ENCODE measurements at regions not wholly inside any gene's neighbourhood (a gene's known extent, or its start where the extent isn't known, plus 50 kb on each side); places are given as distances from the start of the nearest gene placed in this dataset.

- TF ChIP-seq ZFX (IDR thresholded peaks at IDR 0.05; ENCODE audit: borderline replicate concordance), result no peak
- TF ChIP-seq CTCF (IDR thresholded peaks at IDR 0.05), result no peak
- H3K27ac ChIP-seq, result no peak overlapping the region
Measured at GRCh38 chr1:227433663-227434341, 115.5 kb upstream of the CDC42BPA start.

- H3K27ac ChIP-seq, result no peak overlapping the region
- TF ChIP-seq ZFX (IDR thresholded peaks at IDR 0.05; ENCODE audit: borderline replicate concordance) (no peak), CTCF (IDR thresholded peaks at IDR 0.05) (no peak)
Measured at GRCh38 chr1:227432981-227433380, 114.7 kb upstream of the CDC42BPA start.

GRCh38 chr1:227432181-227432535 is 113.9 kb upstream of the CDC42BPA start:
- no peak overlapping the region for H3K27ac ChIP-seq
- TF ChIP-seq CTCF (IDR thresholded peaks at IDR 0.05), result no peak
- TF ChIP-seq ZFX (IDR thresholded peaks at IDR 0.05; ENCODE audit: borderline replicate concordance), result no peak

- TF ChIP-seq CTCF (IDR thresholded peaks at IDR 0.05) (no peak), ZFX (IDR thresholded peaks at IDR 0.05; ENCODE audit: borderline replicate concordance) (no peak)
- no peak overlapping the region for H3K27ac ChIP-seq
Measured at GRCh38 chr1:227429447-227430359, 111.4 kb upstream of the CDC42BPA start.

- TF ChIP-seq ZFX (IDR thresholded peaks at IDR 0.05; ENCODE audit: borderline replicate concordance), result no peak
- no peak for TF ChIP-seq CTCF (IDR thresholded peaks at IDR 0.05)
- no peak overlapping the region for H3K27ac ChIP-seq
Measured at GRCh38 chr1:227428803-227429202, 110.5 kb upstream of the CDC42BPA start.

GRCh38 chr1:227427411-227427810 is 109.1 kb upstream of the CDC42BPA start:
- no peak overlapping the region for H3K27ac ChIP-seq
- TF ChIP-seq ZFX (IDR thresholded peaks at IDR 0.05; ENCODE audit: borderline replicate concordance), result no peak
- no peak for TF ChIP-seq CTCF (IDR thresholded peaks at IDR 0.05)

- no peak for TF ChIP-seq ZFX (IDR thresholded peaks at IDR 0.05; ENCODE audit: borderline replicate concordance)
- H3K27ac ChIP-seq, result no peak overlapping the region
Measured at GRCh38 chr1:227424953-227425352, 106.7 kb upstream of the CDC42BPA start.
